Adrenal gland (tissue), 5 donors: ENCODE measurements at regions not wholly inside any gene's neighbourhood (a gene's known extent, or its start where the extent isn't known, plus 50 kb on each side); places are given as distances from the start of the nearest gene placed in this dataset.

Experiments
- CTCF ChIP-seq, 6 experiments: fragments of 450-650 bp in 4 of 6; fragments of 200-600 bp in 2 of 6; sonication (generic) in 1 of 6; IDR thresholded peaks; 1 replicate in 5 of 6; 2 replicates in 1 of 6; pipeline versions ENCODE4 v1.5.1 to v1.8.0; 2016 to 2021; ENCODE audit warnings: antibody characterized with exemption in 6 of 6, mild to moderate bottlenecking in 2 of 6, moderate library complexity in 1 of 6
- POLR2A ChIP-seq, 2 donors: fragments of 450-650 bp; IDR thresholded peaks; one replicate each; pipeline ENCODE4 v1.6.1; 2017; ENCODE audit warnings: antibody characterized with exemption in 2 of 2, mild to moderate bottlenecking in 2 of 2, moderate library complexity in 1 of 2
- donor health status: DM: no; HTN: no; CAD: no.

GRCh38 chr20:7627734-7628663 lies 312.3 kb downstream of the HAO1 start:
- TF ChIP-seq CTCF (IDR thresholded peaks at IDR 0.05) = no peak
- no peak for TF ChIP-seq POLR2A (IDR thresholded peaks at IDR 0.05)
